GM19328 (cell line): ENCODE measurements at regions not wholly inside any gene's neighbourhood (a gene's known extent, or its start where the extent isn't known, plus 50 kb on each side); places are given as distances from the start of the nearest gene placed in this dataset.

ENCODE experiments used
- ATAC-seq: cut with Tn5 transposase; IDR thresholded peaks from one replicate; pipeline ENCODE4 v1.9.1; 2021; ENCODE audit warnings: mild to moderate bottlenecking, moderate library complexity; ENCODE audit not compliant: unreplicated experiment

GRCh38 chr10:89829262-89829886, 128.0 kb downstream of the KIF20B start:
- ATAC-seq, result no peak

- no peak for ATAC-seq
Measured at GRCh38 chr10:89829887-89830269, 128.5 kb downstream of the KIF20B start.

- no peak for ATAC-seq
Measured at GRCh38 chr10:89830624-89831023, 129.2 kb downstream of the KIF20B start.

- no peak for ATAC-seq
Measured at GRCh38 chr10:89836840-89837164, 135.4 kb downstream of the KIF20B start.

GRCh38 chr10:89837165-89838043, 136.0 kb downstream of the KIF20B start:
- ATAC-seq, result no peak

- no peak for ATAC-seq
Measured at GRCh38 chr10:89838044-89838615, 136.7 kb downstream of the KIF20B start.

GRCh38 chr10:89845541-89846280, 144.3 kb downstream of the KIF20B start:
- ATAC-seq, result no peak

GRCh38 chr10:89846281-89846630, 144.9 kb downstream of the KIF20B start:
- ATAC-seq, result no peak

GRCh38 chr10:89846786-89847185, 145.4 kb downstream of the KIF20B start:
- ATAC-seq, result no peak

- no peak for ATAC-seq
Measured at GRCh38 chr10:89852872-89853271, 151.5 kb downstream of the KIF20B start.

- ATAC-seq, result no peak
Measured at GRCh38 chr10:89853781-89854191, 152.4 kb downstream of the KIF20B start.

GRCh38 chr10:89857431-89858042, 156.1 kb downstream of the KIF20B start:
- no peak for ATAC-seq

GRCh38 chr10:89861199-89861573, 159.8 kb downstream of the KIF20B start:
- no peak for ATAC-seq

- ATAC-seq, result no peak
Measured at GRCh38 chr10:89861584-89862301, 160.4 kb downstream of the KIF20B start.

GRCh38 chr10:89867964-89868363, 166.6 kb downstream of the KIF20B start:
- ATAC-seq, result no peak

GRCh38 chr10:89869180-89869579, 167.8 kb downstream of the KIF20B start:
- ATAC-seq, result no peak

GRCh38 chr10:89869592-89870156, 168.3 kb downstream of the KIF20B start:
- ATAC-seq, result no peak

GRCh38 chr10:89870936-89871335, 169.5 kb downstream of the KIF20B start:
- no peak for ATAC-seq

- peak; percentile 82 for ATAC-seq
Measured at GRCh38 chr10:89873055-89873454, 171.7 kb downstream of the KIF20B start.

- no peak for ATAC-seq
Measured at GRCh38 chr10:89875557-89875956, 174.2 kb downstream of the KIF20B start.
